ENCODE measurements at regions not wholly inside any gene's neighbourhood (a gene's known extent, or its start where the extent isn't known, plus 50 kb on each side); places are given as distances from the start of the nearest gene placed in this dataset.

DNA sequence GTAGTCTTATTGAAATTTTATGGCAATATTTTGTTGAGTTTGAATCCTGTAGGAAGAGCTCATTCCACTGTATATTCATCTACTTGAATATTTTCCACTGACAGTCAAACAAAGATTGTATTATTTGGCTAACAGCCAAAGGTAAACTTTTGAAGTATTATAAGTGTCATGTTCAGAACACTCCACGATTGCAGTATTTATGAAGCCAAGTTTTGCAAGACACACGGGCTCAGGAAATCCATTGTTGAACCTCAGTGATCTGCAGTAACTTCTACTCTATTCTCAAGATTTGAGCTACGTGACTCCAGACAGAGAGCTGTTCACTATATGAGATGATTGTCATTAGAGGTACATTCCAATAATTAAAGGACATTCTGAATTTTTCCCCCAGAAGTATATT lies 302.7 kb upstream of the ADGRL3 start:
- no TSS peak for BruUV-seq (replicated peaks)
- H3K4me3 ChIP-seq = no peak overlapping the region
- no peak overlapping the region for H3K4me2 ChIP-seq (ENCODE audit: control insufficient read depth, insufficient read depth)
- RAD21 ChIA-PET (ENCODE audit: unreplicated experiment) = no interaction called here
- no peaks in the 10 kb centered on the region for H3K27me3 ChIP-seq (replicated peaks in 1 of 2; ENCODE audit: control insufficient read depth in 2 of 2, insufficient read depth in 2 of 2, low read length in 1 of 2)
- DNase-seq (ENCODE audit: low read depth, low spot score) = no peak
- TF ChIP-seq CBX3 (IDR thresholded peaks at IDR 0.05; ENCODE audit: borderline replicate concordance, low read depth) (no peak), ESRRA (IDR thresholded peaks at IDR 0.05; ENCODE audit: low read length) (no peak)
- H3K36me3 ChIP-seq (ENCODE audit: control insufficient read depth in 2 of 2, insufficient read depth in 2 of 2, low read length in 1 of 2) = no peaks in the 10 kb centered on the region
- WGBS (ENCODE audit: insufficient coverage, insufficient replicate concordance, low lambda C conversion rate, missing lambda C conversion rate) = 0% methylated on average over 3 of the region's 3 CpGs
- intact Hi-C loops (cut with micrococcal nuclease; ENCODE audit: unreplicated experiment) = no loop called here
- no peak overlapping the region for H3K27ac ChIP-seq (ENCODE audit: control insufficient read depth, insufficient read depth)
- no peak overlapping the region for H3K9ac ChIP-seq (ENCODE audit: control insufficient read depth, insufficient read depth, low read length)
- no peaks in the 10 kb centered on the region for H4K20me1 ChIP-seq (ENCODE audit: control insufficient read depth, insufficient read depth)
- no peak overlapping the region for H2AFZ ChIP-seq (ENCODE audit: control insufficient read depth, low read depth, low read length)
- CTCF ChIA-PET = no interaction called here
- in situ Hi-C loops (cut with MboI) = no loop called here
- no peaks in the 10 kb centered on the region for H3K79me2 ChIP-seq (ENCODE audit: control insufficient read depth, insufficient read depth, low read length)
- POLR2A ChIA-PET = no interaction called here
- H3K4me1 ChIP-seq (ENCODE audit: control insufficient read depth, insufficient read depth, low read length) = no peaks in the 10 kb centered on the region
- no peak for FAIRE-seq
- no peak for ATAC-seq
- SMC1A ChIA-PET (ENCODE audit: uncharacterized antibody, unreplicated experiment) = interaction anchor here (0.7 kb wide), 1 partner anchor 92 kb away, joined by 6 read pairs; no protein-coding TSS in a partner anchor
- no peaks in the 10 kb centered on the region for H3K9me3 ChIP-seq (replicated peaks; ENCODE audit: control insufficient read depth, insufficient read depth, low read length)

DNA sequence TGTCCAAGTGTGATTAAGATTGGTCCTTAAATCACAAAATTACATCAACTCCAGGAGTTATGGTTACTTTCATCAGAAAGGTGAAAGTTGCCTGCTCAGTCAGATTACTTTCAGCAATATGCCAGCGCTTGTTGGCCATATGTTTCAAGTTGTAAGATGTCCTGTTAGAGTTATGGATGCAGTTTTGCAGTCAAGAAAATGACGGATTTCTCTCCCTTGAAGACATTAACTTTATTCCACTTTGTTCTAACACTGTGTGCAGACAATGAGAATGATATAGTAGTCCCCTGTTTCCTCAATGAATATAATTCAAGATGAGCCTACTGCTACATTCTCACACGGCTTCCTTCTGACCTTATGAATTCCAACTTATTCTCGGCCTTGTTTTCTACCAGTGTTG lies 295.0 kb upstream of the ADGRL3 start:
- TF ChIP-seq PAX8 (IDR thresholded peaks at IDR 0.05) (no peak), NR2C1 (IDR thresholded peaks at IDR 0.05) (no peak)
- TF ChIP-seq, protein P1, sequence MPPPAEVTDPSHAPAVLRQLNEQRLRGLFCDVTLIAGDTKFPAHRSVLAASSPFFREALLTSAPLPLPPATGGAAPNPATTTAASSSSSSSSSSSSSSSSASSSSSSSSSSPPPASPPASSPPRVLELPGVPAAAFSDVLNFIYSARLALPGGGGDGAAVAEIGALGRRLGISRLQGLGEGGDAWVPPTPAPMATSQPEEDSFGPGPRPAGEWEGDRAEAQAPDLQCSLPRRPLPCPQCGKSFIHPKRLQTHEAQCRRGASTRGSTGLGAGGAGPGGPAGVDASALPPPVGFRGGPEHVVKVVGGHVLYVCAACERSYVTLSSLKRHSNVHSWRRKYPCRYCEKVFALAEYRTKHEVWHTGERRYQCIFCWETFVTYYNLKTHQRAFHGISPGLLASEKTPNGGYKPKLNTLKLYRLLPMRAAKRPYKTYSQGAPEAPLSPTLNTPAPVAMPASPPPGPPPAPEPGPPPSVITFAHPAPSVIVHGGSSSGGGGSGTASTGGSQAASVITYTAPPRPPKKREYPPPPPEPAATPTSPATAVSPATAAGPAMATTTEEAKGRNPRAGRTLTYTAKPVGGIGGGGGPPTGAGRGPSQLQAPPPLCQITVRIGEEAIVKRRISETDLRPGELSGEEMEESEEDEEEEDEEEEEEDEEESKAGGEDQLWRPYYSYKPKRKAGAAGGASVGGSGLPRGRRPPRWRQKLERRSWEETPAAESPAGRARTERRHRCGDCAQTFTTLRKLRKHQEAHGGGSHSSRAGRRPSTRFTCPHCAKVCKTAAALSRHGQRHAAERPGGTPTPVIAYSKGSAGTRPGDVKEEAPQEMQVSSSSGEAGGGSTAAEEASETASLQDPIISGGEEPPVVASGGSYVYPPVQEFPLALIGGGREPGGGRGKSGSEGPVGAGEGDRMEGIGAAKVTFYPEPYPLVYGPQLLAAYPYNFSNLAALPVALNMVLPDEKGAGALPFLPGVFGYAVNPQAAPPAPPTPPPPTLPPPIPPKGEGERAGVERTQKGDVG (CRISPR knock-in tag; IDR thresholded peaks at IDR 0.05) = no peak
- intact Hi-C loops (cut with micrococcal nuclease; ENCODE audit: unreplicated experiment) = no loop called here
- Histone ChIP-seq H3K79me2 (ENCODE audit: control insufficient read depth, insufficient read depth, low read length) (no peaks in the 10 kb centered on the region), H3K9ac (ENCODE audit: control insufficient read depth, insufficient read depth, low read length) (no peak overlapping the region), H4K20me1 (ENCODE audit: control insufficient read depth, insufficient read depth) (no peaks in the 10 kb centered on the region), H2AFZ (ENCODE audit: control insufficient read depth, low read depth, low read length) (no peak overlapping the region), H3K27me3 (replicated peaks in 1 of 2; ENCODE audit: control insufficient read depth in 2 of 2, insufficient read depth in 2 of 2, low read length in 1 of 2) (no peaks in the 10 kb centered on the region), H3K4me2 (ENCODE audit: control insufficient read depth, insufficient read depth) (no peak overlapping the region), H3K4me3 (no peak overlapping the region), H3K9me3 (replicated peaks; ENCODE audit: control insufficient read depth, insufficient read depth, low read length) (no peaks in the 10 kb centered on the region), H3K36me3 (ENCODE audit: control insufficient read depth in 2 of 2, insufficient read depth in 2 of 2, low read length in 1 of 2) (no peaks in the 10 kb centered on the region), H3K4me1 (ENCODE audit: control insufficient read depth, insufficient read depth, low read length) (no peaks in the 10 kb centered on the region), H3K27ac (ENCODE audit: control insufficient read depth, insufficient read depth) (no peak overlapping the region)
- no peak for DNase-seq (ENCODE audit: low read depth, low spot score)
- 12% methylated on average over 4 of the region's 4 CpGs for WGBS (ENCODE audit: insufficient coverage, insufficient replicate concordance, low lambda C conversion rate, missing lambda C conversion rate)
- no peak for FAIRE-seq
- ChIA-PET POLR2A (no interaction called here), SMC1A (ENCODE audit: uncharacterized antibody, unreplicated experiment) (no interaction called here), CTCF (no interaction called here), RAD21 (ENCODE audit: unreplicated experiment) (no interaction called here)
- ATAC-seq = no peak
- BruUV-seq (replicated peaks) = no TSS peak
- in situ Hi-C loops (cut with MboI) = no loop called here

All from GM12878 (cell line).